HepG2 (cell line): ENCODE measurements at regions not wholly inside any gene's neighbourhood (a gene's known extent, or its start where the extent isn't known, plus 50 kb on each side); places are given as distances from the start of the nearest gene placed in this dataset.

Experiments
- ATAC-seq: fragments of 200-7000 bp; cut with Tn5 transposase; 3 replicates; pipeline ENCODE4 v1.9.1; 2020; ENCODE audit warnings: mild to moderate bottlenecking, moderate library complexity
- BruUV-seq: library from RNA; stranded (reverse); fragments of 400-500 nt; replicated peaks from 2 replicates; lab custom pipeline; 2021; lab: Mats Ljungman, UMichigan
- CTCF ChIA-PET: fragments of 300-600 bp; formaldehyde crosslinking; extraction: SDS; loops from one replicate; lab custom pipeline; 2021; ENCODE audit warnings: low total read pairs, inconsistent platforms, low intra/inter-chr PET ratio; lab: Yijun Ruan, JAX
- POLR2A ChIA-PET: fragments of 350-600 bp; sonication (Branson Sonifier 250); formaldehyde crosslinking; loops from one replicate; lab custom pipeline; 2020; ENCODE audit warnings: antibody characterized with exemption, inconsistent platforms; lab: Yijun Ruan, JAX
- DNase-seq: peaks from one replicate; pipeline ENCODE4 v3.0.0-alpha.2; 2015; ENCODE audit warnings: low spot score
- FAIRE-seq: peaks from 3 replicates; lab custom pipeline; 2011; peaks lifted over from hg19 to GRCh38; lab: Jason Lieb, UNC
- H2AFZ ChIP-seq: one replicate; pipeline ENCODE4 v1.6.1; 2011; ENCODE audit warnings: low read length, inconsistent platforms
- H3K27ac ChIP-seq: fragments of 300-600 bp; 3 replicates; pipeline ENCODE4 v1.8.0; 2011; ENCODE audit warnings: mixed run types, mild to moderate bottlenecking, mixed read lengths, low read length, inconsistent platforms; ENCODE audit not compliant: insufficient read depth; ENCODE audit errors: extremely low read length
- H3K27me3 ChIP-seq, 2 experiments: fragments of 200-600 bp in 1 of 2; 2 replicates in 1 of 2; 3 replicates in 1 of 2; pipeline versions ENCODE4 v1.6.0 to v1.8.0; 2011; ENCODE audit warnings: low read length in 2 of 2, mild to moderate bottlenecking in 2 of 2, moderate library complexity in 2 of 2, inconsistent platforms in 1 of 2; ENCODE audit not compliant: insufficient read depth in 2 of 2, control insufficient read depth in 1 of 2
- H3K36me3 ChIP-seq, 2 experiments: fragments of 200-600 bp in 1 of 2; replicated peaks in 1 of 2; 2 replicates in 1 of 2; 3 replicates in 1 of 2; pipeline versions ENCODE4 v1.5.1 to v1.8.0; 2011; ENCODE audit warnings: low read length in 2 of 2, inconsistent platforms in 1 of 2; ENCODE audit not compliant: insufficient read depth in 2 of 2, control insufficient read depth in 1 of 2
- H3K4me1 ChIP-seq: 2 replicates; pipeline ENCODE4 v1.5.1; 2012; ENCODE audit warnings: low read length, inconsistent platforms; ENCODE audit not compliant: insufficient read depth
- H3K4me2 ChIP-seq: 2 replicates; pipeline ENCODE4 v1.6.0; 2011; ENCODE audit warnings: low read depth, low read length, inconsistent platforms
- H3K4me3 ChIP-seq, 3 experiments: fragments of 200-600 bp in 1 of 3; sonication (generic), shearing (Covaris generic) in 1 of 3; replicated peaks in 1 of 3; 2 replicates each; pipeline ENCODE4 v1.5.1; 2011 to 2016; ENCODE audit warnings: low read length in 3 of 3, inconsistent platforms in 2 of 3, low read depth in 2 of 3, mild to moderate bottlenecking in 2 of 3, control low read depth in 1 of 3, mixed read lengths in 1 of 3; ENCODE audit not compliant: insufficient read depth in 1 of 3
- H3K79me2 ChIP-seq: one replicate; pipeline ENCODE4 v1.6.1; 2011; ENCODE audit warnings: low read length, inconsistent platforms; ENCODE audit not compliant: insufficient read depth
- H3K9ac ChIP-seq: 2 replicates; pipeline ENCODE4 v1.6.0; 2011; ENCODE audit warnings: mild to moderate bottlenecking, low read depth, low read length, inconsistent platforms; ENCODE audit not compliant: insufficient read depth
- H3K9me3 ChIP-seq: 2 replicates; pipeline ENCODE4 v1.5.1; 2012; ENCODE audit warnings: mild to moderate bottlenecking, low read length
- H4K20me1 ChIP-seq: 2 replicates; pipeline ENCODE4 v1.6.0; 2011; ENCODE audit warnings: inconsistent platforms, mild to moderate bottlenecking, low read length, moderate library complexity; ENCODE audit not compliant: insufficient read depth
- ARHGAP35 ChIP-seq: sonication (generic); formaldehyde crosslinking; IDR thresholded peaks from 2 replicates; pipeline ENCODE4 v1.9.0; 2022; ENCODE audit warnings: mild to moderate bottlenecking, inconsistent platforms, moderate library complexity, missing genetic modification reagents, borderline replicate concordance
- MZF1 ChIP-seq: sonication (generic); formaldehyde crosslinking; IDR thresholded peaks from 2 replicates; pipeline ENCODE4 v1.8.1; 2023; ENCODE audit warnings: mild to moderate bottlenecking, missing genetic modification reagents, borderline replicate concordance
- NFE2L2 ChIP-seq: fragments of 150-350 bp; IDR thresholded peaks from 2 replicates; pipeline ENCODE4 v1.6.1; 2014; ENCODE audit warnings: low read length
- NFRKB ChIP-seq: fragments of 450-650 bp; IDR thresholded peaks from 2 replicates; pipeline ENCODE4 v1.6.1; 2017
- NFYB ChIP-seq: sonication (generic); formaldehyde crosslinking; IDR thresholded peaks from 2 replicates; pipeline ENCODE4 v1.4.0; 2020; ENCODE audit warnings: missing genetic modification reagents
- PLSCR1 ChIP-seq: sonication (generic); formaldehyde crosslinking; IDR thresholded peaks from 2 replicates; pipeline ENCODE4 v1.5.0; 2020; ENCODE audit warnings: missing genetic modification reagents, mild to moderate bottlenecking, borderline replicate concordance
- POGZ ChIP-seq: sonication (generic); formaldehyde crosslinking; IDR thresholded peaks from 2 replicates; pipeline ENCODE4 v1.4.0; 2020; ENCODE audit warnings: mild to moderate bottlenecking, missing genetic modification reagents
- REL ChIP-seq: sonication (generic); formaldehyde crosslinking; conservative IDR thresholded peaks from 2 replicates; pipeline ENCODE4 v1.8.0; 2022; ENCODE audit warnings: mild to moderate bottlenecking, missing genetic modification reagents, moderate library complexity
- SNAPC2 ChIP-seq: sonication (generic); formaldehyde crosslinking; IDR thresholded peaks from 2 replicates; pipeline ENCODE4 v1.8.1; 2022; ENCODE audit warnings: mild to moderate bottlenecking, missing genetic modification reagents
- SP1 ChIP-seq, 2 experiments: fragments of 450-650 bp in 1 of 2; sonication (generic) in 1 of 2; formaldehyde crosslinking in 1 of 2; IDR thresholded peaks; 2 replicates each; pipeline versions ENCODE4 v1.4.0 to v1.6.1; 2016 to 2020; ENCODE audit warnings: missing genetic modification reagents in 1 of 2
- SYNCRIP ChIP-seq: fragments of 200-400 bp; formaldehyde crosslinking; IDR thresholded peaks from 2 replicates; pipeline ENCODE4 v1.6.1; 2018; ENCODE audit warnings: mild to moderate bottlenecking, low read depth, low read length; ENCODE audit not compliant: insufficient read depth
- TFDP2 ChIP-seq: sonication (generic); formaldehyde crosslinking; IDR thresholded peaks from 2 replicates; pipeline ENCODE4 v1.4.0; 2020; ENCODE audit warnings: missing genetic modification reagents
- U2AF2 ChIP-seq: fragments of 200-400 bp; formaldehyde crosslinking; IDR thresholded peaks from 2 replicates; pipeline ENCODE4 v1.6.1; 2017; ENCODE audit warnings: low read depth, mild to moderate bottlenecking, low read length
- ZNF550 ChIP-seq: sonication (generic); formaldehyde crosslinking; IDR thresholded peaks from 2 replicates; pipeline ENCODE4 v1.4.0; 2020; ENCODE audit warnings: mild to moderate bottlenecking, missing genetic modification reagents, borderline replicate concordance
- ZNF589 ChIP-seq: sonication (generic); formaldehyde crosslinking; conservative IDR thresholded peaks from 2 replicates; pipeline ENCODE4 v1.8.0; 2022; ENCODE audit warnings: mild to moderate bottlenecking, moderate library complexity, missing genetic modification reagents
- WGBS: methylation state at CpG from one replicate; pipeline ENCODE4 v1.1.6; 2017; ENCODE audit warnings: low lambda C conversion rate; 5-methylcytosine and 5-hydroxymethylcytosine counted together
- in situ Hi-C: cut with HindIII; loops from 2 replicates; pipeline ENCODE4 v1.10.0; 2017; ENCODE audit warnings: low pct_unique_long_range_greater_than_20kb; ENCODE audit not compliant: extremely low pct_ligation_motif_present
- intact Hi-C: fragments of 100-400 bp; cut with micrococcal nuclease; formaldehyde crosslinking; loops from one replicate; pipeline ENCODE4 v1.10.0; 2022; ENCODE audit not compliant: unreplicated experiment

- TF ChIP-seq TFDP2 (CRISPR knock-in tag) (no peak), ZNF589 (CRISPR knock-in tag) (no peak), U2AF2 (no peak), SP1 (IDR thresholded peaks at IDR 0.05) (no peak), SP1 (CRISPR knock-in tag; IDR thresholded peaks at IDR 0.05) (no peak), ZNF550 (CRISPR knock-in tag) (no peak), SNAPC2 (CRISPR knock-in tag) (no peak), NFE2L2 (no peak), MZF1 (CRISPR knock-in tag) (no peak), POGZ (CRISPR knock-in tag) (no peak), NFYB (CRISPR knock-in tag) (no peak), SYNCRIP (no peak), NFRKB (no peak)
Measured at GRCh38 chr2:207252416-207252815, 86.7 kb upstream of the KLF7 start (continued).

- POLR2A ChIA-PET: no interaction called here
- Histone ChIP-seq H2AFZ (no peak overlapping the region), H3K27ac (no peak overlapping the region), H3K27me3 (peaks cover 0 to 22% of the 10 kb centered on the region in 2 experiments; a peak in 3 of 5 replicates), H3K36me3 (no peaks in the 10 kb centered on the region), H3K4me1 (no peaks in the 10 kb centered on the region), H3K9ac (no peak overlapping the region), H4K20me1 (no peaks in the 10 kb centered on the region), H3K79me2 (no peaks in the 10 kb centered on the region), H3K4me2 (no peak overlapping the region), H3K4me3 (no peak overlapping the region), H3K9me3 (no peaks in the 10 kb centered on the region)
- ATAC-seq (no peak), DNase-seq (no peak), FAIRE-seq (no peak)
- intact Hi-C loops (no loop called here), in situ Hi-C loops (no loop called here)
- CTCF ChIA-PET: no interaction called here
- no TSS peak for BruUV-seq
- no peak for TF ChIP-seq REL (CRISPR knock-in tag)
- no peak for TF ChIP-seq PLSCR1
- no peak for TF ChIP-seq ARHGAP35 (CRISPR knock-in tag)
- 25% methylated on average over 4 of the region's 4 CpGs for WGBS
Measured at GRCh38 chr2:207252979-207253645, 87.4 kb upstream of the KLF7 start.
